ENCODE measurements at regions not wholly inside any gene's neighbourhood (a gene's known extent, or its start where the extent isn't known, plus 50 kb on each side); places are given as distances from the start of the nearest gene placed in this dataset.
"Not testable (repeated sequence)": the region's sequence is repeated elsewhere in the genome, so short reads cannot be mapped to it uniquely, and the experiment has no call there.

GRCh38 chr2:18980104-18980785 lies 378.2 kb downstream of the OSR1 start:
- intact Hi-C loops (cut with DNase I), result loop anchor here (10.0 kb wide), 1 partner anchor 375 kb away; the partner anchor contains the start of gene OSR1
- no peak for DNase-seq

GRCh38 chr2:18977409-18977808 lies 381.0 kb downstream of the OSR1 start:
- intact Hi-C loops (cut with DNase I), result no loop called here
- no peak for DNase-seq

GRCh38 chr2:18976168-18976961 lies 382.1 kb downstream of the OSR1 start:
- intact Hi-C loops (cut with DNase I), result no loop called here
- DNase-seq, result no peak

GRCh38 chr2:18975506-18976167 lies 382.8 kb downstream of the OSR1 start:
- DNase-seq, result no peak
- intact Hi-C loops (cut with DNase I), result no loop called here

- intact Hi-C loops (cut with DNase I), result no loop called here
- no peak for DNase-seq
Measured at GRCh38 chr2:18971628-18972027, 382.3 kb upstream of the NT5C1B start.

- intact Hi-C loops (cut with DNase I), result no loop called here
Measured at GRCh38 chr2:18971069-18971378, 381.7 kb upstream of the NT5C1B start.

GRCh38 chr2:18966131-18966530 lies 376.8 kb upstream of the NT5C1B start:
- intact Hi-C loops (cut with DNase I), result no loop called here
- DNase-seq, result no peak

More at GRCh38 chr2:18971069-18971378, 381.7 kb upstream of the NT5C1B start:
- DNase-seq, result no peak

GRCh38 chr2:18963739-18964256 lies 374.4 kb upstream of the NT5C1B start:
- DNase-seq; intact Hi-C loops (cut with DNase I): not testable (repeated sequence)

- intact Hi-C loops (cut with DNase I), result no loop called here
- DNase-seq, result no peak
Measured at GRCh38 chr2:18961991-18962421, 372.6 kb upstream of the NT5C1B start.

- DNase-seq, result no peak
- intact Hi-C loops (cut with DNase I), result no loop called here
Measured at GRCh38 chr2:18959952-18960717, 370.8 kb upstream of the NT5C1B start.

GRCh38 chr2:18959200-18959599 lies 369.8 kb upstream of the NT5C1B start:
- intact Hi-C loops (cut with DNase I), result no loop called here
- DNase-seq, result no peak

- intact Hi-C loops (cut with DNase I), result no loop called here
Measured at GRCh38 chr2:18957909-18958308, 368.5 kb upstream of the NT5C1B start.

GRCh38 chr2:18950361-18950851 lies 361.0 kb upstream of the NT5C1B start:
- no peak for DNase-seq
- intact Hi-C loops (cut with DNase I), result no loop called here

More at GRCh38 chr2:18957909-18958308, 368.5 kb upstream of the NT5C1B start:
- DNase-seq, result no peak

- no peak for DNase-seq
- intact Hi-C loops (cut with DNase I), result no loop called here
Measured at GRCh38 chr2:18949871-18950270, 360.5 kb upstream of the NT5C1B start.

- intact Hi-C loops (cut with DNase I), result no loop called here
- no peak for DNase-seq
Measured at GRCh38 chr2:18940184-18940583, 350.8 kb upstream of the NT5C1B start.

GRCh38 chr2:18939740-18940139 lies 350.4 kb upstream of the NT5C1B start:
- DNase-seq; intact Hi-C loops (cut with DNase I): not testable (repeated sequence)

GRCh38 chr2:18934886-18935285 lies 345.5 kb upstream of the NT5C1B start:
- intact Hi-C loops (cut with DNase I), result no loop called here
- DNase-seq, result no peak

- intact Hi-C loops (cut with DNase I), result no loop called here
- no peak for DNase-seq
Measured at GRCh38 chr2:18932853-18933252, 343.5 kb upstream of the NT5C1B start.

GRCh38 chr2:18930971-18931370 lies 341.6 kb upstream of the NT5C1B start:
- intact Hi-C loops (cut with DNase I), result no loop called here
- DNase-seq, result no peak
